Stimulated activated naive CD8-positive, alpha-beta T cell treated with anti-CD3 and anti-CD28 coated beads, Interleukin-15, Interleukin-2, amounts not matched to agents 100 U/mL and 50 U/mL, for 24 hours (primary cell): ENCODE measurements at regions not wholly inside any gene's neighbourhood (a gene's known extent, or its start where the extent isn't known, plus 50 kb on each side); places are given as distances from the start of the nearest gene placed in this dataset.
"Not testable (repeated sequence)": the region's sequence is repeated elsewhere in the genome, so short reads cannot be mapped to it uniquely, and the experiment has no call there.

Experiments used
- ATAC-seq: fragments of 150-1000 bp; cut with Tn5 transposase; one replicate; pipeline ENCODE4 v1.10.0; 2021
- DNase-seq: peaks from one replicate; pipeline ENCODE4 v3.0.0; 2021

DNA sequence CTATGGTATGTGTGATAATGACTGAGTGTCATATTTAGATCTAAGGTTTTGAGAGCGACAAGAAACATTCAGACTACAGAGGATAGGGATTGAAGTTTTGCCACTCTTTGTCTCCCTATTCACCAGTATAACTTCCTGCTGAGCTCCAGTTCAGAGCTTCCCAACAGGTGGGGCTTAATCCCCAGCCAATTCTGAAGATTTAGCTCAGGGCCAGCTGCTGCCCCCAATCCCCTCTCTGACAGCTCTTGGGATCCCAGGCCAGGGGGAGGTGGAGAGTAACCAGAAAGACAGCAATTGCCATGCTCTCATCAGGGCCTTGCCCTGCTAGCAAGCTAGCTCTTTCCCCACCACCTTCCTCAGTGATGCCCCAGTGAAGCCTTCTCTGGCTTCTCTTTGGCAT is 57.8 kb downstream of the TRIL start:
- ATAC-seq (no peak), DNase-seq (no peak)

DNA sequence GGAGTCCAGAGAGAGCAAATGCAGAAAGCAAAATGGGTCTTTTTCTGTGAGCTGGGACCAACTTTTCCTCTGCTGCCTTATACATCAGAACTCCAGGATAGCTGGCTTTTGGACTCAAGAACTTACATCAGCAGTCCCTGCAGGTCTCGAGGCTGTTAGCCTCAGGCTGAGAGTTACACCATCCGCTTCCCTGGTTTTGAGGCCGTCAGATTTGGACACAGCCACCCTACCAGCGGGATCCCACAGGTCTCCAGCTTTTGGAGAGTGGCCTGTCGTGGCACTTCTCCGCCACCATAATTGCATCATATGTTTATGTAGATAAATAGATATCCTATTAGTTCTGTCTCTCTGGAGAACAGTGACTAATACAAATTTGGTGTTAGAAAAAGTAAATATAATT is 64.2 kb downstream of the TRIL start:
- DNase-seq: no peak
- ATAC-seq: no peak

DNA sequence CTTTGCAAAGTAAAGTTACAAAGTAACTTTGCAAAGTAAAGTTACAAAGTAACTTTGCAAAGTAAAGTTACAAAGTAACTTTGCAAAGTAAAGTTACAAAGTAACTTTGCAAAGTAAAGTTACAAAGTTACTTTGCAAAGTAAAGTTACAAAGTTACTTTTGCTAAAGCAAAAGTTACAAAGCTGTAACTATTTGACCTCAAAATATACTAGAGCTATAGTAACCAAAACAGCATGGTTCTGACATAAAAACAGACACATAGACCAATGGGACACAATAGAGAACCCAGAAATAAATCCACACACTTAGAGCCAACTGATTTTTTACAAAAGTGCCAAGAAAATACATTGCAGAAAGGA is 66.3 kb downstream of the TRIL start:
- not testable (repeated sequence) for DNase-seq, ATAC-seq

DNA sequence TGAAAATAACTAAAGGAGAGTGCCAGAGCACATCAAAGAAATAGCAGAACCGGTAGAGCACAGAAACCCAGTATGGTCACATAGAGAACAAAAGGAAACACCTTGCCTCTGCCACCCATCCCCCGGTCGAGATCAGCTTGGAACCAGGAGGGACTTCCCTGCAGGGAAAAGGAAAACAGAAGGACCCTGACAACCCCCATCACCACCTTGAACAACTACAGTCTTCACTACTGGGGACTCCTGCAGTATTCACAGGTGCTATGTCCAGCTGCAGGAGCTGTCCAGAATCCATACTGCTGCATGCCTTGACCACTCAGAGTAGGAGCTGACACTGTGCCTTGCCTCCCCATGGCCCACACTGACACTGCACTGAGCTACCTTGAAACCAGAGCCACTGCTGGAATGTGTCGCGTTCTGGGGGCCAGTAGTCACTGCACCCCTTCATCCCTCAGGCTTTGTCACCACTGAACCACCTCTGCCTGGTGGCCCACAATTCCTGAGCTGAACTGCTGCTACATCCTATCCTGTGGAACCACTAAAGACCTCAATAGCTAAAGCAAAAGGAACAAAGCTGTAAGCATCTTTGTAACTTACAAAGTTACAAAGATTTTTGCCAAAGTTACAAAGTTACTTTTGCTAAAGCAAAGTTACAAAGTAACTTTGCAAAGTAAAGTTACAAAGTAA is 66.8 kb downstream of the TRIL start:
- ATAC-seq (peak; percentile 19), DNase-seq (no peak)

DNA sequence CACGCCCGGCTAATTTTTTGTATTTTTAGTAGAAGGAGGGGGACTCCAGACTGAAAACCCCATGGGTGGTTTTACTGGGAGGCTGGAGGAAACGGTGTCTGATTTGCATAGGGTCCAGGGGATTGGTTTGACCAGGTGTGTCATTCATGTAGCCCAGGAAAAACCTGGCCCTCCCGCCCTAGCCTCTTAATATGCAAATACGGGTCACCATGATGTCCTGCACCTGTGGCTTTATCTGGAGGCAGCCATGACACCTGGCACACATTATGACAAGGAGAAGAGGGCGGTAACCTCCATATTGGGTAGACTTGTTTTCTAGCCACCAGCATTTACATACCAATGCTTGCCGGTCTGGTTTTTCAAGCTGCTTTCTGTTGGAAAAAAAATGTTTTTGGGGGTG is 68.0 kb downstream of the TRIL start:
- ATAC-seq (no peak), DNase-seq (no peak)

DNA sequence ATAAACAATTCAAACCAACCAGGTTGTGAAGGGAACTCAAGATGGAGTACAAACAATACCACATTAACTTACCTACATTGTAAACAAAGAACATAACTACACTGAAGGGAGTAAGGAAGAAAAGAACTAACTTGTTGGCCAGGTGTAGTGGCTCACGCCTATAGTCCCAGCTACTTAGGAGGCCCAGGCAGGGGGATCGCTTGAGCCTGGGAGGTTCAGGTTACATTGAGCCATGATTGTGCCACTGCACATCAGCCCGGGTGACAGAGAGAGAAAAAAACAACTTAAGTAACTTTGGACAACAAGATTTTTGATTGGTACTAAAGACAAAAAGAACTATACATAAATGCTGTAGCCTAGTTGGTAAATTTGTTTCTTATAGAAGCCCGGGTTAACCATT is 68.8 kb downstream of the TRIL start:
- no peak for DNase-seq
- ATAC-seq: no peak

DNA sequence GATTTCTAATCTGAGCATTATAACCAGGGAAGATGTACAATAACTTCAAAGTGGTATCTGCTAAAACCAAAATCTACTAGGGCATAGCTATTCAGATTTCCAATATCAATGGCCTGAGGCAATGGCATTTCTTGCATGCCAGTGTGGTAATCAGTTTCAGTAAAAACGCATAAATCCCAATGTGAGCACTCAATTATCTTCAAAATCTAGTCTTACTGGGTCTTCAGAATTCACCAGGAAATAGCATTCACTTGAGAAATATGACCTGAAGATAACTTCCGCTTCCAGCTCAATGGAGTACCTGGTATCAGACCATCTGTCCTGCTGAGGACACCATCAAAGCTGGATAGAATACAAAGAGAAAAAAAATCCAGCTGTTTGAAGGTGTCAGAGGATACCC is 72.4 kb downstream of the TRIL start:
- ATAC-seq: no peak

DNA sequence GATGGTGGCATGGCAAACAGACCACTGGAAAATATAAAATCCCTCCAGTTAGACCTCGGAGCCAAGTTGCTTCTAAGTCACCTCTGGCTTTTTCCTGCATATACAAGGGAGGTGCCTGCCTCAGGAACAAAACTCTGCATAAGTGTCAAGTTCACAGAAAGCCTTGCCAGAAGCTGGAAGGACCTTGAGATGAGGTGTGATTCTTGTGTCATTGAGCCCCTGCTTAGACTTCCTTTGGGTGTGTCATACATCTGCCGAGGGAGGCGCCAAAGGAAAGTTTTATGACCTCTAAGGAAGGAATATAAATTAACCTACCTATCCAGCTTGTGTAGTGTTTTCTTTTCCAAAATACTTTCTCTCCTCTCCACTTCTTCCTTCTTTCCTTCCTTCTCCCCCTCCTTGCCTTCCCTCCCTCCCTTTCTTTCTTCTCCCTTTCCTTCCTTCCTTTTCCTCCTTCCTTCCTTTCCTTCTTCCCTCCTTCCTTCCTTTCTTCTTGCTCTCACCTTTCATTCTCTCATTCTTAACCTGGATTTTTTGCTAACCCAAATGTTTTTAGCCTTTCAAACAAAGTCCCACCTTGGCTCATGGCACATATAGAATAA is 75.2 kb downstream of the TRIL start:
- DNase-seq (no peak), ATAC-seq (no peak)

More for the DNA sequence above, 72.4 kb downstream of the TRIL start:
- no peak for DNase-seq

DNA sequence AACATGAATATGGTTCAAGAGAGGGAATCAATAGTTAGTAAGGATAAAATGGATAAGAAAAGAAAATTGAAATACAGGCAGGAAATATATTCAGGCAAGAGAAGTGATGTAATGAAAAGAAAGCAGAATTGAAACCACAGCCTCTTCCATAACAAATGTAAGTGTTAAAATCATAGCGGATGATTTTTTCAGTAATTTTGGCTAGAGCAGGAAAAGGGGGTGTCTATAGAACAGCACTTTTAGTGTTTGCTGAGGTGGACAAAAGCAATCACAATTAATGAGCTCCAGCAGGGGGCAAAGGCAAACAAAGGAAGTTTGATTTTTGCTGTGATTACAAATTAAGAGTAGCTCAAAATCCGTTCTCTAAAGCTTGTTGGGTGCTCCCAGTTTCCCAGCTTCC is 79.0 kb downstream of the TRIL start:
- DNase-seq: no peak
- ATAC-seq: no peak

DNA sequence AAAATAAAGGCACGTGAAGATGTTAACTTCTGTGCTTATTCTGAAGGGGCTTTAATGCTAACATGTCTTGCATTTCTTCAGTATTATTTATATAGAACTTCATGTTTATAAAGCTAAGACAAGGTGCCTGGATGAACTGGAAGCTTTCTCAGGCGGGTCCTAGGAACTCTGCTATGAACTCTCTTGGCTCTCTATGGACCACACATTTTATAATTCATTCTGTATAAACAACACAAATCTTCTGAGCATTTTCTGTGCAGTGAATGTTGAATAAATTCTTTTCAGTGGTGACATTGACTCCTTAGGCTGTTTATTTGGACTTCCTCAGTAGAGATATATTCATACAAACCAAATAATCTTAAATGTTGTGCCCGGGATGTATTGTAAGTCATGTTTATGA is 79.6 kb downstream of the TRIL start:
- DNase-seq (no peak), ATAC-seq (no peak)
